ENCODE measurements at regions not wholly inside any gene's neighbourhood (a gene's known extent, or its start where the extent isn't known, plus 50 kb on each side); places are given as distances from the start of the nearest gene placed in this dataset.
A peak's percentile ranks its signal among the peaks of the same experiment; 100 is the strongest.

GRCh38 chr14:21846227-21846885 is 172.7 kb upstream of the OR4E1 start:
- Histone ChIP-seq H3K27me3 (peaks cover 0 to 24% (median 0%) of the 10 kb centered on the region in 7 donors), H3K4me3 (no peak overlapping the region), H3K36me3 (no peaks in the 10 kb centered on the region), H3K4me1 (no peaks in the 10 kb centered on the region), H3K27ac (no peak overlapping the region), H3K9me3 (no peaks in the 10 kb centered on the region)
- DNase-seq (no peak), ATAC-seq (no peak)
- intact Hi-C loops (cut with DNase I), result no loop called here
- peak in 7 of 9 donors; percentile 20 to 57 (median 33) for TF ChIP-seq CTCF (IDR thresholded peaks at IDR 0.05)
- WGBS, 2 donors, result 28 to 32% methylated on average over 13 of the region's 13 CpGs

GRCh38 chr14:21840765-21841164 is 167.1 kb upstream of the OR4E1 start:
- H3K4me3 ChIP-seq, result no peak overlapping the region
- H3K27ac ChIP-seq, result no peak overlapping the region
- H3K4me1 ChIP-seq, result no peaks in the 10 kb centered on the region
- no peak for DNase-seq
- no peak for TF ChIP-seq CTCF (IDR thresholded peaks at IDR 0.05)
- no peaks in the 10 kb centered on the region for H3K36me3 ChIP-seq
- no peak for ATAC-seq
- intact Hi-C loops (cut with DNase I), result loop anchor here in 1 of 10 donors (5.0 kb wide), 1 partner anchor 1078 kb away; no protein-coding TSS in a partner anchor
- H3K9me3 ChIP-seq, result no peaks in the 10 kb centered on the region
- WGBS, 2 donors, result 17 to 28% methylated on average over 4 of the region's 4 CpGs
- peaks cover 0 to 4% (median 0%) of the 10 kb centered on the region in 7 donors for H3K27me3 ChIP-seq

GRCh38 chr14:21833836-21834235 is 160.2 kb upstream of the OR4E1 start:
- no peak for ATAC-seq
- DNase-seq, result no peak
- no peak for TF ChIP-seq CTCF (IDR thresholded peaks at IDR 0.05)
- no peak overlapping the region for H3K4me3 ChIP-seq
- H3K27me3 ChIP-seq, result peaks cover 0 to 23% (median 0%) of the 10 kb centered on the region in 7 donors
- no peak overlapping the region for H3K27ac ChIP-seq
- intact Hi-C loops (cut with DNase I), result no loop called here
- peaks cover 0 to 5% (median 0%) of the 10 kb centered on the region in 11 donors for H3K9me3 ChIP-seq
- no peaks in the 10 kb centered on the region for H3K36me3 ChIP-seq
- 64 to 77% methylated on average over 4 of the region's 4 CpGs for WGBS, 2 donors
- H3K4me1 ChIP-seq, result no peaks in the 10 kb centered on the region

- H3K4me1 ChIP-seq, result no peaks in the 10 kb centered on the region
- intact Hi-C loops (cut with DNase I), result no loop called here
- no peak for TF ChIP-seq CTCF (IDR thresholded peaks at IDR 0.05)
- 74% methylated on average over 7 of the region's 7 CpGs for WGBS, 2 donors
- no peak overlapping the region for H3K4me3 ChIP-seq
- H3K27ac ChIP-seq, result no peak overlapping the region
- no peaks in the 10 kb centered on the region for H3K9me3 ChIP-seq
- no peaks in the 10 kb centered on the region for H3K36me3 ChIP-seq
- ATAC-seq (no peak), DNase-seq (no peak)
- H3K27me3 ChIP-seq, result peaks cover 0 to 21% (median 0%) of the 10 kb centered on the region in 7 donors
Measured at GRCh38 chr14:21825845-21826244, 152.2 kb upstream of the OR4E1 start.
